ENCODE measurements at regions not wholly inside any gene's neighbourhood (a gene's known extent, or its start where the extent isn't known, plus 50 kb on each side); places are given as distances from the start of the nearest gene placed in this dataset.

DNA sequence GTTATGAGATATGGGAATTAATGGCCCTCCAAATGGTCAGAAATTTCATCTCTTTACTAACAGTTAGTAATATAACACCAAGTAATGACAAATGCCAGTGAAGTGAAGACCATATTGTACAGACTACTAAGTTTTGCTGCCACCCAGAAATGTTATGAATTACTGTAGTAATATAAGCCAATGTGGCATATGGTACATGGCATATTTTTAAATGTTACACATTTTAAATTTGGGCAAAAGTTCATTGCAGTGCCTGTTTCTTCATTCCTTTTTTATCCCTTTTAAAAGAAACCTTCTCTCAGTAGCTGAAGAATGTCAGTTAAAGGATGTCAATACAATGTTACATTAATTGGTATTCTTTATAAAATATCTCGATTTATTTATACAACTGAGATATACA lies 626.5 kb upstream of the SLC8A1 start:
- no peak for DNase-seq (ENCODE audit: low read depth)
- TF ChIP-seq, protein P1, sequence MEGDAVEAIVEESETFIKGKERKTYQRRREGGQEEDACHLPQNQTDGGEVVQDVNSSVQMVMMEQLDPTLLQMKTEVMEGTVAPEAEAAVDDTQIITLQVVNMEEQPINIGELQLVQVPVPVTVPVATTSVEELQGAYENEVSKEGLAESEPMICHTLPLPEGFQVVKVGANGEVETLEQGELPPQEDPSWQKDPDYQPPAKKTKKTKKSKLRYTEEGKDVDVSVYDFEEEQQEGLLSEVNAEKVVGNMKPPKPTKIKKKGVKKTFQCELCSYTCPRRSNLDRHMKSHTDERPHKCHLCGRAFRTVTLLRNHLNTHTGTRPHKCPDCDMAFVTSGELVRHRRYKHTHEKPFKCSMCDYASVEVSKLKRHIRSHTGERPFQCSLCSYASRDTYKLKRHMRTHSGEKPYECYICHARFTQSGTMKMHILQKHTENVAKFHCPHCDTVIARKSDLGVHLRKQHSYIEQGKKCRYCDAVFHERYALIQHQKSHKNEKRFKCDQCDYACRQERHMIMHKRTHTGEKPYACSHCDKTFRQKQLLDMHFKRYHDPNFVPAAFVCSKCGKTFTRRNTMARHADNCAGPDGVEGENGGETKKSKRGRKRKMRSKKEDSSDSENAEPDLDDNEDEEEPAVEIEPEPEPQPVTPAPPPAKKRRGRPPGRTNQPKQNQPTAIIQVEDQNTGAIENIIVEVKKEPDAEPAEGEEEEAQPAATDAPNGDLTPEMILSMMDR (IDR thresholded peaks at IDR 0.05; ENCODE audit: control insufficient read depth, insufficient read depth, low read depth, low read length, missing control alignments): no peak

DNA sequence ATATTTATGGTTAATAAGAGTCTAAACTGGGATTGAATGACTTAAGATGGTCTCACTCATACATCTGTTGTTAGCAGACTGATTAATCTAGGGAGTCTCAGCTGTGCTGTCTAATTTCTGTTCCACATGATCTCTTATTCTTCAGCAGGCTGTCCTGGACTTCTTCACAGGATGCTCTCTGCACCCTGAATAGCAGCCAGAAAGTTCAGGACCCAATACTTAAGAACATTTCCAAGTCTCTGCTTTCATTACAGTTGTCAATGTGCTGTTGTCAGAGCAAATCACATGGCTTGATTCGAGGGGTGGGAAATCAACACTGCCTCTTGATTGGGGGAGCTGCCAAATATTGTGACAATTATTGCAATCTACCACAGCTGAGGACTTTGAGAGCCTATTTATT lies 627.1 kb upstream of the SLC8A1 start:
- no peak overlapping the region for H3K4me3 ChIP-seq (ENCODE audit: control insufficient read depth, low read depth, low read length)
- DNase-seq (ENCODE audit: low read depth): no peak
- TF ChIP-seq, protein P1 (IDR thresholded peaks at IDR 0.05; ENCODE audit: control insufficient read depth, insufficient read depth, low read depth, low read length, missing control alignments): no peak

More for the DNA sequence above, 626.5 kb upstream of the SLC8A1 start:
- no peak overlapping the region for H3K4me3 ChIP-seq (ENCODE audit: control insufficient read depth, low read depth, low read length)

DNA sequence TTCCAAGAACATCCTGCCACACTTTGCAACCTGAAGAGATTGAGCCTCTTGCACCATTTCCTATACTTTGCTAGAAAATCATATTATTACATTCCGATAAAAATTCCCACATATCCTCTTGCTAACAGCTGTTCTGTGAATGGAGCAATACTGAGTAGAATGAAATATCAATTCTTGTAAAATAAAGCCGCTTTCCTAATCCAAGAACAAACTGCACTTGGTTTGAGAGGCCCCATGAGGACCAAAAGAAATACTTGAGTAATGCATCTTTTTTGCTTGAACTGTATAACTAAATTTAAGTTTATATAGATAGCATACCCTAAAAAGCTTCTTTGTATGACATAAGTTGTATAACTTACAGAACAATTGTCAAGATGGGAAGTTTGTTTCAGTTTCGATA lies 632.4 kb upstream of the SLC8A1 start:
- DNase-seq (ENCODE audit: low read depth): no peak
- TF ChIP-seq, protein P1 (IDR thresholded peaks at IDR 0.05; ENCODE audit: control insufficient read depth, insufficient read depth, low read depth, low read length, missing control alignments): no peak
- H3K4me3 ChIP-seq (ENCODE audit: control insufficient read depth, low read depth, low read length): no peak overlapping the region

DNA sequence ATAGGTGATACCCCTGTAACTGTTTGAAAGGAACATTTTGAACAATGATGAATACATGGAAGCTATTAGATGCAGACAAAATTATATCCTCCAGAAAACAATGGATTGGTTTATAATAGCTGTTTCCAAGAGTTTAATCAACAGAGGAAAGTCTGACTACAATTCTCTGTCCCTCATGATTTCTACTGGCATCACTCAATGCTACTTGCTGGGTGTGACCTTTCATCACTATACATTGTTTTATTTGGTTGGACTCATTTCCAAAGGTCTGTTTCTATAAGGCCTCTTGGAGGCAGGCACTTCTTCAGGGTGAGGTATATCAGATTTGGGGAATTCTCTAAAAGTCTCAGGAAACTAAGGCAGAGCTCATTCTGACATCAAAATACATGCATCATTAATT lies 636.1 kb upstream of the SLC8A1 start:
- TF ChIP-seq, protein P1 (IDR thresholded peaks at IDR 0.05; ENCODE audit: control insufficient read depth, insufficient read depth, low read depth, low read length, missing control alignments): no peak
- no peak overlapping the region for H3K4me3 ChIP-seq (ENCODE audit: control insufficient read depth, low read depth, low read length)

DNA sequence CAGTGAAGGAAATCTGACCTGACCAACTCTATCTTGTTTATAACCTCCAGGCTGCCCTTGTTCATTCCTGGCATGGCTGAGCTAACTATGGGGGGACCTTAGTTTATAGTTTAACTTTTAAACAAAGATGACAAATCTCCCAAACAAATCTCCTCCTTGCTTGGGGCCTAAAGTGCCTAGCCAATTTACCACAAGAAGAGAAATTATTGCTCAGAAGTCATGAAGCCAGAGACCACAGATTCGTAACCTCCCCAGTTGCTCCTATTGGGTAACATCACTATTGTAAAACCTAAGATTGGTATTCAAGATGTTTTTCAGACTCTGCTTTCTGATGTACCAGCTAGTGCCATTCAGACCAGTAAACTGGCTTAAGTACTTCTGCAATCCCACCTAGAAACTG lies 649.4 kb upstream of the SLC8A1 start:
- TF ChIP-seq, protein P1 (IDR thresholded peaks at IDR 0.05; ENCODE audit: control insufficient read depth, insufficient read depth, low read depth, low read length, missing control alignments): no peak
- H3K4me3 ChIP-seq (ENCODE audit: control insufficient read depth, low read depth, low read length): no peak overlapping the region
- no peak for DNase-seq (ENCODE audit: low read depth)

More for the DNA sequence above, 636.1 kb upstream of the SLC8A1 start:
- DNase-seq (ENCODE audit: low read depth): no peak

DNA sequence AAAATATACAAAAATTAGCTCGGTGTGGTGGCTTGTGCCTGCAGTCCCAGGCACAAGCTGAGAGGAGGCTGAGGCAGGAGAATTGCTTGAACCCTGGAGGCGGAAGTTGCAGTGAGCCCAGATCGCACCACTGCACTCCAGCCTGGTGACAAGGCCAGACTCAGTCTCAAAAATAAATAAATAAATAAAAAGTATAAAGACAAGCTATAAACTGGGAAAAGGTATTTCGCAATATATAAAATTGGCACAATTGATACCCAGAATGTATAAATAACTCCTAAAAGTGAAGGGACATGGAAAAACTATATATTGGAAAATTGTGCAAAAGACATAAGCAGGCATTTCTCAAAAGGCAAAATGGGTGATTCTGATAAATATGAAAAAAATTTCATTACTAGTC lies 657.9 kb upstream of the SLC8A1 start:
- TF ChIP-seq, protein P1 (IDR thresholded peaks at IDR 0.05; ENCODE audit: control insufficient read depth, insufficient read depth, low read depth, low read length, missing control alignments): no peak
- H3K4me3 ChIP-seq (ENCODE audit: control insufficient read depth, low read depth, low read length): no peak overlapping the region
- no peak for DNase-seq (ENCODE audit: low read depth)
